Duodenal mucosa (tissue), 2 donors: ENCODE measurements at regions not wholly inside any gene's neighbourhood (a gene's known extent, or its start where the extent isn't known, plus 50 kb on each side); places are given as distances from the start of the nearest gene placed in this dataset.
A peak's percentile ranks its signal among the peaks of the same experiment; 100 is the strongest.
"Not testable (repeated sequence)": the region's sequence is repeated elsewhere in the genome, so short reads cannot be mapped to it uniquely, and the experiment has no call there.

Source experiments
- H3K27ac ChIP-seq: one replicate; pipeline ENCODE4 v1.7.0; 2013; ENCODE audit warnings: low read depth, low read length
- H3K27me3 ChIP-seq, 2 donors: one replicate each; pipeline ENCODE4 v1.7.0; 2013; ENCODE audit warnings: low read length in 2 of 2, control low read depth in 1 of 2; ENCODE audit not compliant: insufficient read depth in 2 of 2, control insufficient read depth in 1 of 2
- H3K36me3 ChIP-seq, 2 donors: one replicate each; pipeline ENCODE4 v1.7.0; 2013; ENCODE audit warnings: low read length in 2 of 2, control low read depth in 1 of 2; ENCODE audit not compliant: insufficient read depth in 2 of 2, control insufficient read depth in 1 of 2
- H3K4me1 ChIP-seq, 2 donors: one replicate each; pipeline ENCODE4 v1.7.0; 2013; ENCODE audit warnings: low read length in 2 of 2, control low read depth in 1 of 2; ENCODE audit not compliant: insufficient read depth in 2 of 2, control insufficient read depth in 1 of 2
- H3K4me3 ChIP-seq, 2 donors: one replicate each; pipeline ENCODE4 v1.7.0; 2013; ENCODE audit warnings: low read length in 2 of 2, low read depth in 1 of 2
- H3K9ac ChIP-seq, 2 donors: one replicate each; pipeline ENCODE4 v1.7.0; 2013; ENCODE audit warnings: low read length in 2 of 2, low read depth in 1 of 2
- H3K9me3 ChIP-seq, 2 donors: one replicate each; pipeline ENCODE4 v1.7.0; 2013; ENCODE audit warnings: low read length in 2 of 2, control low read depth in 1 of 2; ENCODE audit not compliant: control insufficient read depth in 1 of 2

DNA sequence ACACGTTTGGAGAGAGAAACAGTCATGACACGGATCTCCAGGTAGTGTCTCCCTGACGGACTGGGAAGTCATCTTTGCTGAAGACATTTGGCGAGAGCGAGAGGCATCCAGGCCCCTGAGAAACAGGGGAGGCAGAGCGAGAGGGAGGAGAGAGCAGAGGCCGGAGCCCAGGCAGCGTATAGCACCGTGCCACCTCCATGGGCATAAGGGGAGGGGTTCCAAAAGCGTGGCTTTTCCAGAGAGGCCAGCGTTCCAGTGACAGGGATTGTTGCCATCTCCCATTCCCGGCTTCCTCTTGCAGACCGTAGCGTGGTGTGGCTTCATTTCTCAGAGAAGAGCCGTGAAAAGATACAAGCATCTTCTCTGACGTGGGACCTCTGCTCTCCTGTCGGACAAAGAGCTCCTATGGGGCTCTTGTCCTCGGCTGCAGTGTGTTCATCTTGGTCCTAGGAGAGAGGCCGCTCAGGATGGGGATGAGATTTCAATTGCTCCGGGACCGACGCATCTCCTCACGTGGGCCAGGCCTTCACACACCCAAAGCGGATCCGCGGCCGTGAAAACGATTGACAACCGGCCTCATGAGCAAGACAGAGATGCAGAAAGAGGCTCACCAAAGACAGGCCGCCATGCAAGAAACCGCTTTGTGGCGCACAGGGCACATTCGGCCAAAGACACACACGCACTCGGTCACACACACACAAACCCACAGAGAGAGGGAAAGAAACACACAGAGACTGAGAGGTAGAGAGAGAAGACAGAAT is 170.5 kb upstream of the ZNF337 start:
- Histone ChIP-seq H3K4me1 (peaks cover 0 to 13% of the 10 kb centered on the region in 2 donors), H3K27me3 (peaks cover 21% of the 10 kb centered on the region in 2 donors)
- H3K4me3 ChIP-seq, H3K9ac ChIP-seq, H3K27ac ChIP-seq, H3K9me3 ChIP-seq, H3K36me3 ChIP-seq: not testable (repeated sequence)

DNA sequence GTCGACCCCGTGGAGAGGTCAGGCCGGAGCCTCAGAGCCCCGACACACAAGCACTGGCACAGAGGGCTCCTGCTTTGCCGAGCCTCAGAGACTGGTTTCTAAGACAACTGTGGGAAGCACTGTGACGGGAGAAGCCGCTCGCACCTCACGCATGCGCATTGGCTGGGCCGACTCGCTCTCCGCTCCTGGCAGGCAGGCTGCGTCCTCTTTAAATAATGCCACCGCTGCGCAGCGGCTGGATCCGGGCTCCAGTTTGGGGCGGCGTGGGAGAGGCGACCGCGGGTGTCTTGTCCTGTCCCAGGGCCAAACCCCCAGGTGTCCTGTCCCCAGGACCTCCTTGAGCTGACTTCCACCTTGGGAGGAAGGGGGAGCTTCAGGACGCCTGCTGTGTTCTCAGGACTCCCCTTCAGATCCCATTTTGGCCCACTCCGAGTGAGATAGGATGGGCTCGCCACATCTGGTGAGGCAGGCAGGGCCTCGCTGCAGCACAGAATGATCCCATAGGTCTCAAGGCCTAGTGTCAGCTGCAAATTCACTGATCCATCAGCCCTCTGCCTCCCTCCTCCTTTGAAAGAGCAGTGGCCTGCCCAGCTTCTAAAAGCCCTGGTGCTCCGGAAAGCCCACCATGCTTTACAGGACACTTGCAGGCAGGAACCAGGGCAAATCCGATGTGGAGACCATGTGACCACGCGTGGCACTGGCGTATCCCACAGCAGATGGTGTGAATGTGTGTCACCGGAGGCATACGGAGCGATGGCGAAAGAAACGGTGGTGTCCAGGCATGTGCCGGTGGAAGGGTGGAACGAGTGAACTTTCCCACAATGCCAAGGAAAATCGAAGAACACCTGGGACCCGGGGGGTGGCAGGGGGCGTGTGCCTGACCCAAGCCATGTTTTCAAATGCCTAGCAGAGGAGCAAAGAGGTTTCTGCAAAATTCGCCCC is 169.3 kb upstream of the ZNF337 start:
- Histone ChIP-seq H3K9me3 (no peaks in the 10 kb centered on the region), H3K4me1 (peaks cover 0 to 19% of the 10 kb centered on the region in 2 donors), H3K27ac (no peak overlapping the region), H3K4me3 (peak overlapping the region; percentile 36 to 48), H3K9ac (no peak overlapping the region), H3K27me3 (peaks cover 25% of the 10 kb centered on the region in 2 donors), H3K36me3 (no peaks in the 10 kb centered on the region)

DNA sequence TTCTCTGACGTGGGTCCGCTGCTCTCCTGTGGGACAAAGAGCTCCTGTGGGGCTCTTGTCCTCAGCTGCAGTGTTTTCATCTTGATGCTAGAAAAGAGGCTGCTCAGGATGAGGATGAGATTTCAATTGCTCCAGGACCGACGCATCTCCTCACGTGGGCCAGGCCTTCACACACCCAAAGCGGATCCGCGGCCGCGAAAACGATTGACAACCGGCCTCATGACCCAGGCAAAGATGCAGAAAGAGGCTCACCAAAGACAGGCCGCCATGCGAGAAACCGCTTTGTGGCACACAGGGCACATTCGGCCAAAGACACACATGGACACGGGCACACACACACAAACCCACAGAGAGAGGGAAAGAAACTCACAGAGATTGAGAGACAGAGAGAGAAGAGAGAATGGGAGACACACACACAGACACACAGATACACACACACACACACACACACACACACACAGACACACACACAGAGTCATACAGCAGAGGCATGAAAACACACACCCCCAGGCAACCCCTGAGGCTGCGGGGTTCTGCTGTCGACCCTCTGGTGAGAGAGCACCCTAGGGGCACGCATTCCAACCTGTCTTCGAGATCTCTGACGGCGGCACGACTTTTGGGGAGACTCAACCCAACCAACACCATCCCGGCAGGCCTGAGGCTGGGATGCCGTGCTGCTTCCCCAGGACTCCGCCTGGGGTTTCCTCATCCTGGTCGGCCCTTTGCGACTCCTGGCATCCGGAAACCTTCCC is 168.5 kb upstream of the ZNF337 start:
- not testable (repeated sequence) for H3K9ac ChIP-seq, H3K27ac ChIP-seq, H3K9me3 ChIP-seq, H3K36me3 ChIP-seq
- Histone ChIP-seq H3K4me1 (peaks cover 0 to 20% of the 10 kb centered on the region in 2 donors), H3K27me3 (peaks cover 29 to 32% of the 10 kb centered on the region in 2 donors), H3K4me3 (peak overlapping the region; percentile 36 to 48)

DNA sequence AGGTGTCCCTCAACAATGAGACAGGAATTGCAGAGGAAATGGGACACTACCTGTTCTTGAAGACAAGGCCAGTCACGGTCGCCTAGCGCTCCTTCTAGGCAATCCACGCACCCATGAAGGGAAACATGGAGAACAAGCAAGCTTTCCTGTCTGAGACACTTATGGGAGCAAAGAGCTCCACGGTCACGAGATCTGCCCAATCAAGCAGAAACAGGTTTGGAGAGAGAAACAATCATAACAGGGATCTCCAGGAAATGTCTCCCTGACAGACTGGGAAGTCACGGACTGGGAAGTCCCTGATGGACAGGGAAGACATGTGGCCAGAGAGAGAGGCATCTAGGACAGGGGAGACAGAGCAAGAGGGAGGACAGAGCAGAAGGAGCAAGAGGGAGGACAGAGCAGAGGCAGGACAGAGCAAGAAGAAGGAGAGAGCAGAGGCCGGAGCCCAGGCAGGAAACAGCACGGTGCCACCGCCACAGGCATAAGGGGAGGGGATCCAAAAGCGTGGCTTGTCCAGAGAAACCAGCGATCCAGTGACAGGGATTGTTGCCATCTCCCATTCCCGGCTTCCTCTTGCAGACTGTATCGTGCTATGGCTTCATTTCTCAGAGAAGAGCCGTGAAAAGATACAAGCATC is 167.8 kb upstream of the ZNF337 start:
- no peak overlapping the region for H3K27ac ChIP-seq
- peaks cover 0 to 27% of the 10 kb centered on the region in 2 donors for H3K4me1 ChIP-seq
- peaks cover 31 to 39% of the 10 kb centered on the region in 2 donors for H3K27me3 ChIP-seq
- H3K9ac ChIP-seq: no peak overlapping the region
- no peaks in the 10 kb centered on the region for H3K36me3 ChIP-seq
- no peaks in the 10 kb centered on the region for H3K9me3 ChIP-seq
- H3K4me3 ChIP-seq: no peak overlapping the region

DNA sequence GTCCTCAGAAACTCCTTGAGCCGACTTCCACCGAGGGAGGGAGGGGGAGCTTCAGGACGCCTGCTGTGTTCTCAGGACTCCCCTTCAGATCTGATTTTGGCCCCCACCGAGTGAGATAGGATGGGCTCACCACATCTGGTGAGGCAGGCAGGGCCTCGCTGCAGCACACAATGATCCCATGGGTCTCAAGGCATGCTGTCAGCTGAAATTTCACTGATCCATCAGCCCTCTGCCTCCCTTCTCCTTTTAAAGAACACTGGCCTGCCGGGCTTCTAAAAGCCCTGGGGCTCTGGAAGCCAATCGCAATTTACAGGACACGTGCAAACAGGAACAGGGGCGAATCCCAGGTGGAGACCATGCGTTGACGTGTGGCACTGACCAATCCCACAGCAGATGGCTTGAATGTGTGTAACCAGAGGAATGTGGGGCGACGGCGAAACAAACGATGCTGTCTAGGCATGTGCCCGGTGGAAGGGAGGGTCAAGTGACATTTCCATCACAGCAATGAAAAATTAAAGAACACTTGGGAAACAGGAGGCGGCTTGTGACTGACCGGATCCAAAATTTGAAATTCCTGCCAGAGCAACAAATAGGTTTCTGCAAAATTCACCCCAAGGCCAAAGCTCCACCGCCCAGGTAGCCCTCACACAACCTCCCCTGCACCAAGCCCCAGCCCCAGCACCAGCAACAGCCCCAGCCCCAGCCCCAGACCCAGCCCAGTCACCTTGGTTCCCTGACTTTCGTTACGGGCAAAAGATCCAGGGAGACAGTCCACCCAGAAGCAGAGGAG is 167.1 kb upstream of the ZNF337 start:
- H3K36me3 ChIP-seq: no peaks in the 10 kb centered on the region
- H3K4me3 ChIP-seq: peak overlapping the region; percentile 40 to 58
- H3K27me3 ChIP-seq: peaks cover 34 to 45% of the 10 kb centered on the region in 2 donors
- no peak overlapping the region for H3K9ac ChIP-seq
- no peak overlapping the region for H3K27ac ChIP-seq
- peaks cover 0 to 28% of the 10 kb centered on the region in 2 donors for H3K4me1 ChIP-seq
- no peaks in the 10 kb centered on the region for H3K9me3 ChIP-seq

DNA sequence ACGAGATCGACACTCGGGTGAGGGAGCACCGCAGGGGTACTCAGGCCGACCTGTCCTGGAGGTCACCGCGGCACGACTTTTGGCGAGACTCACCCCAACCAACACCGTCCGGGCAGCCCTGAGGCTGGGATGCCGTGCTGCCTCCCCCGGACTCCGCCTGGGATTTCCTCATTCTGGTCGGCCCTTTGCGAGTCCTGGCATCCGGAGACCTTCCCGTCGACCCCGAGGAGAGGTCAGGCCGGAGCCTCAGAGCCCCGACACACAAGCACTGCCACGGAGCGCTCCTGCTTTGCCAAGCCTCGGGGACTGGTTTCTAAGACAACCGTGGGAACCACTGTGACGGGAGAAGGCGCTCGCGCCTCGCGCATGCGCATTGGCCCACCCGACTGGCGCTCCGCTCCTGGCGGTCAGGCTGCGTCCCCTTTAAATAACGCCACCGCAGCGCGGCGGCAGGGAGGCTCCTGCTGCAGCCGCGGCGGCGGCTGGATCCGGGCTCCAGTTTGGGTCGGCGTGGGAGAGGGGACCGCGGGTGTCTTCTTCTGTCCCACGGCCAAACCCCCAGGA is 166.4 kb upstream of the ZNF337 start:
- not testable (repeated sequence) for H3K36me3 ChIP-seq, H3K27ac ChIP-seq, H3K9ac ChIP-seq, H3K9me3 ChIP-seq
- peaks cover 0 to 28% of the 10 kb centered on the region in 2 donors for H3K4me1 ChIP-seq
- peak overlapping the region; percentile 40 to 58 for H3K4me3 ChIP-seq
- peaks cover 39 to 50% of the 10 kb centered on the region in 2 donors for H3K27me3 ChIP-seq

DNA sequence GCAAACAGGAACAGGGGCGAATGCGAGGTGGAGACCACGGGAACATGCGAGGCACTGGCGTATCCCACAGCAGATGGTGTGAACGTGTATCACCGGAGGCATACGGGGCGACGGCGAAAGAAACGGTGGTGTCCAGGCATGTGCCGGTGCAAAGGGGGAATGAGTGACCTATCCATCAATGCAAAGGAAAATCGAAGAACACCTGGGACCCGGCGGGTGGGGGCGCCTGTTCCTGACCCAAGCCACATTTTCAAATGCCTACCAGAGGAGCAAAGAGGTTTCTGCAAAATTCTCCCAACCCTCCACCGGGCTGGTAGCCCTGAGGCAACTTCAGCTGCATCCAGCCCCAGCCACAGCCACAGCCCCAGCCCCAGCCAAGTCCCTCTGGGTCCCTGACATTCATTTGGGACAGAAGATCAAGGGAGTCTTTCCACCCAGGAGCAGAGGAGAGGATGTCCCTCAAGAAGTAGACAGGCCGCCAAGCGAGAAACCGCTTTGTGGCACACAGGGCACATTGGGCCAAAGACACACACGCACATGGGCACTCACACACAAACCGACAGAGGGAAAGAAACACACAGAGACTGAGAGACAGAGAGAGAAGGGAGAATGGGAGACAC is 164.0 kb upstream of the ZNF337 start:
- Histone ChIP-seq H3K4me3 (no peak overlapping the region), H3K27ac (no peak overlapping the region), H3K9me3 (no peaks in the 10 kb centered on the region)

DNA sequence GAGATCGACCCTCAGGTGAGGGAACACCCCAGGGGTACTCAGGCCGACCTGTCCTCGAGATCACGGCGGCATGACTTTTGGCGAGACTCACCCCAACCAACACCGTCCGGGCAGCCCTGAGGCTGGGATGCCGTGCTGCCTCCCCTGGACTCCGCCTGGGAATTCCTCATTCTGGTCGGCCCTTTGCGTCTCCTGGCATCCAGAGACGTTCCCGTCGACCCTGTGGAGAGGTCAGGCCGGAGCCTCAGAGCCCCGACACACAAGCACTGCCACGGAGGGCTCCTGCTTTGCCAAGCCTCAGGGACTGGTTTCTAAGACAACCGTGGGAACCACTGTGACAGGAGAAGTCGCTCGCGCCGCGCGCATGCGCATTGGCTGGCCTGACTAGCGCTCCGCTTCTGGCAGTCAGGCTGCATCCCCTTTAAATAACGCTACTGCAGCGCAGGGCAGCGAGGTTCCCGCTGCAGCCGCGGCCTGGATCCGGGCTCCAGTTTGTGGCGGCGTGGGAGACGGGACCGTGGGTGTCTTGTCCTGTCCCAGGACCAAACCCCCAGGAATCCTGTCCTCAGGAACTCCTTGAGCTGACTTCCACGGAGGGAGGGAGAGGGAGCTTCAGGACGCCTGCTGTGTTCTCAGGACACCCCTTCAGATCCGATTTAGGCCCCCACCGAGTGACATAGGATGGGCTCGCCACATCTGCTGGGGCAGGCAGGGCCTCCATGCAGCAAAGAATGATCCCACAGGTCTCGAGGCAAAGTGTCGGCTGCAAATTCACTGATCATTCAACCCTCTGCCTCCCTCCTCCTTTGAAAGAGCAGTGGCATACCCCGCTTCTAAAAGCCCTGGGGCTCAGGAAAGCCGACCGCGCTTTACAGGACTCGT is 163.2 kb upstream of the ZNF337 start:
- peaks cover 0 to 28% of the 10 kb centered on the region in 2 donors for H3K4me1 ChIP-seq
- H3K36me3 ChIP-seq: no peaks in the 10 kb centered on the region
- no peaks in the 10 kb centered on the region for H3K9me3 ChIP-seq
- H3K27ac ChIP-seq: no peak overlapping the region
- peaks cover 28 to 42% of the 10 kb centered on the region in 2 donors for H3K27me3 ChIP-seq
- H3K9ac ChIP-seq: no peak overlapping the region
- H3K4me3 ChIP-seq: peak overlapping the region in 1 of 2 donors; percentile 5

More for the DNA sequence above, 164.0 kb upstream of the ZNF337 start:
- Histone ChIP-seq H3K4me1 (peaks cover 0 to 28% of the 10 kb centered on the region in 2 donors), H3K36me3 (no peaks in the 10 kb centered on the region), H3K9ac (no peak overlapping the region), H3K27me3 (peaks cover 33 to 49% of the 10 kb centered on the region in 2 donors)
